ENCODE measurements at regions not wholly inside any gene's neighbourhood (a gene's known extent, or its start where the extent isn't known, plus 50 kb on each side); places are given as distances from the start of the nearest gene placed in this dataset.

DNA sequence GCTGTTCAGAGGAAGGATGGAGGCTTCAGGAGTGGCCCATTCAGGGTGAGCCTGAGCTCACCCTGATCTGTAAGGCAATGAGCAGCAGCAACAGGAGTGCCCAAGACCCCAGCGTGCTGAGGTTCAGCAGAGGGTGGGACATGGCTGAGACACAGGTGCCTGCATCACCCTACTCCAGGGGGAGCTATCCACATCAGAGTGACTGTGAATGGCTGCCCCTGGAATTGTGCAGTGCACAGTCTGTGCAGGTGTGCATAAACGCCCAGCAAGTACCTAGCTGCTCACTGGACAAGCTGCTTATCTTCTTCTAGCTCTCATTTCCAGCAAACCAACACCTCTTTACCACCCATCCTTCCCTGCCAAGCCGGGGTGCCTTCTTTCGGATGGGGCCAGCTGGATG lies 140.6 kb upstream of the PRMT8 start:
- TF ChIP-seq, protein P1, sequence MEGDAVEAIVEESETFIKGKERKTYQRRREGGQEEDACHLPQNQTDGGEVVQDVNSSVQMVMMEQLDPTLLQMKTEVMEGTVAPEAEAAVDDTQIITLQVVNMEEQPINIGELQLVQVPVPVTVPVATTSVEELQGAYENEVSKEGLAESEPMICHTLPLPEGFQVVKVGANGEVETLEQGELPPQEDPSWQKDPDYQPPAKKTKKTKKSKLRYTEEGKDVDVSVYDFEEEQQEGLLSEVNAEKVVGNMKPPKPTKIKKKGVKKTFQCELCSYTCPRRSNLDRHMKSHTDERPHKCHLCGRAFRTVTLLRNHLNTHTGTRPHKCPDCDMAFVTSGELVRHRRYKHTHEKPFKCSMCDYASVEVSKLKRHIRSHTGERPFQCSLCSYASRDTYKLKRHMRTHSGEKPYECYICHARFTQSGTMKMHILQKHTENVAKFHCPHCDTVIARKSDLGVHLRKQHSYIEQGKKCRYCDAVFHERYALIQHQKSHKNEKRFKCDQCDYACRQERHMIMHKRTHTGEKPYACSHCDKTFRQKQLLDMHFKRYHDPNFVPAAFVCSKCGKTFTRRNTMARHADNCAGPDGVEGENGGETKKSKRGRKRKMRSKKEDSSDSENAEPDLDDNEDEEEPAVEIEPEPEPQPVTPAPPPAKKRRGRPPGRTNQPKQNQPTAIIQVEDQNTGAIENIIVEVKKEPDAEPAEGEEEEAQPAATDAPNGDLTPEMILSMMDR (IDR thresholded peaks at IDR 0.05; ENCODE audit: control extremely low read depth, extremely low read depth, low read depth, missing control alignments) = no peak
- ChIA-PET CTCF (interaction anchor here (1.0 to 2.5 kb wide), 6 partner anchors 8 to 402 kb away, joined by 3 to 11 read pairs (median 4); partner anchors contain the start of gene CRACR2A), POLR2A (no interaction called here)
- no peak for DNase-seq (ENCODE audit: extremely low spot score)

DNA sequence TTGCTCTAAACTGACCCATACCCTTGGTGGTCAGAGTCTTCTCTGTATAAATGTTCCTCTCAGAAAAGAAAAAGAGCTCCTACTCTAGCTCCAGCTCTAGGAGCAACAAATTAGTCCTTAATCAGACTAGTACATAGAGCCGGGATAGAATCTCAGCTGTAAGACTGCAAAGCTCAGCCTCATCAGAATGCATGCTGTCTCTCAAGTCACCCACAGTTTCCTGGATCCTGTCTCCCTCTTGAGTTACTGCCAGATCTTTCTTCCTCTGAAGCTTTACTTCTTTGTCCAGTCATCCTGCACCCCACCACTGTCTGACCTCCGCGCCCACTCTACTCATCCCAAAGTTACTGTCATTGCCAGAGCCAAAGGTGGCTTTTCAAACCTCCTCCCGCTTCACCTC lies 139.3 kb upstream of the PRMT8 start:
- POLR2A ChIA-PET = no interaction called here
- CTCF ChIA-PET = interaction anchor here (0.8 to 2.5 kb wide), 5 partner anchors 11 to 52 kb away, joined by 3 to 11 read pairs (median 4); no protein-coding TSS in a partner anchor
- TF ChIP-seq, protein P1 (IDR thresholded peaks at IDR 0.05; ENCODE audit: control extremely low read depth, extremely low read depth, low read depth, missing control alignments) = no peak

DNA sequence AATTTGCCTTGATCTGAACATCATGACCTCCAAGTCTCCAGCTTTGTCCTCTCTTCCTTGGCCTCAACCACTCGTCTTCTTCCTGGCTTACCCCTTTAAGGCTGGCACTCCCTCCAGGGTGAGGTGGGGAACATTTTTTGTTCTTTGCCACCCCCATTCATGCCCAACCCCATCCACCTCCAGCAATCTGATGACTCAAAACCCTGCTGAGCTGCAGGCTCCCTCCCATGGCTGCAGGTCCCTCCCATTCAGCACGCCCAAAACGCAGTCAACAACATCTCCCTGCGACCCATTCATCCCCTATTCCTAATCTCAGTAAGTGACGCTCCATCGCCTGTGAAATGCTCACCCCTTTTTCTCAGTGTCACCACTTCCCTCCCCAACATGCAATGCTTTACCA lies 138.8 kb upstream of the PRMT8 start:
- DNase-seq (ENCODE audit: extremely low spot score) = no peak
- TF ChIP-seq, protein P1 (IDR thresholded peaks at IDR 0.05; ENCODE audit: control extremely low read depth, extremely low read depth, low read depth, missing control alignments) = no peak
- ChIA-PET POLR2A (no interaction called here), CTCF (interaction anchor here (0.8 to 2.5 kb wide), 4 partner anchors 11 to 39 kb away, joined by 3 to 11 read pairs (median 3); no protein-coding TSS in a partner anchor)

More for the DNA sequence above, 139.3 kb upstream of the PRMT8 start:
- DNase-seq (ENCODE audit: extremely low spot score) = no peak

DNA sequence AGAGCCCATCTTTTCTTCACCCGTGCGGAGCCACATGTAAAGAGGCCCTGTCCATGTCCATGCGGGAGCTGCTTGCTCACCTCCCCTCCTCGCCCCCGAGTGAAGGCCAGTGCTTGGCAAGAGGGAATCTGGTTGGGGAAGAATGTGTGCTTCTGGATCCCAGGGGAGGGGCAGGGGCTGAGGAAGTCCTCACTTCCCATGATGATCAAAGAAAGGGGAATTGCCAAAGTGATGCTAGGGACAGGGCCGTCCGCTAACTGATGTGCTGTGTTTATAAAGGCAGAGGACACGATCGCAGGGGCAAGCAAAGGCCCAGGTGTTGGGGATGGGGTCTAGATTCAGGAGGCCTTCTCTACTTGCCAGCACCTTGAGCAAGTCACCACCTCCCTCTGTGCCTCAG lies 137.4 kb upstream of the PRMT8 start:
- POLR2A ChIA-PET = no interaction called here
- CTCF ChIA-PET = interaction anchor here (1.4 kb wide), 1 partner anchor 12 kb away, joined by 3 read pairs; no protein-coding TSS in a partner anchor
- TF ChIP-seq, protein P1 (IDR thresholded peaks at IDR 0.05; ENCODE audit: control extremely low read depth, extremely low read depth, low read depth, missing control alignments) = no peak
- no peak for DNase-seq (ENCODE audit: extremely low spot score)

DNA sequence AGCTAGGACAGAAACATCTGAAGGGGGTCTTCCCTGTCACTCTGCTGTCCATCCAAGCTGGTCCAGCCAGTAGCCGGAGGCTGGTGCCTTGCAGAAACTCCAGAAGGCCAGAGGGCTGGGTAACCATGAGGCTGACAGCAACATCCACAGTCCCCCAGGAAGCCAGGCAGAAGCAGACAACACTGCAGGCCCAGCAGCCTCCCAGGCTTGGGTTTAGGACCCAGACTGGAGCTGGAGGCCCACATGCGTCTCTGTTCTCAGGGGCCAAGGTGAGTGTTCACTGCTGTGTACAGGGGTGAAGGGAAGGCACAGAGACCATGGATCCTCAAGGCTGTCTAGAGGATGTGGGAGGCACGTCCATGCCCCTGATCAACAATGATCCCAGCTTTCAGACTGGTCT lies 136.4 kb upstream of the PRMT8 start:
- ChIA-PET CTCF (no interaction called here), POLR2A (no interaction called here)
- no peak for DNase-seq (ENCODE audit: extremely low spot score)
- TF ChIP-seq, protein P1 (IDR thresholded peaks at IDR 0.05; ENCODE audit: control extremely low read depth, extremely low read depth, low read depth, missing control alignments) = no peak

DNA sequence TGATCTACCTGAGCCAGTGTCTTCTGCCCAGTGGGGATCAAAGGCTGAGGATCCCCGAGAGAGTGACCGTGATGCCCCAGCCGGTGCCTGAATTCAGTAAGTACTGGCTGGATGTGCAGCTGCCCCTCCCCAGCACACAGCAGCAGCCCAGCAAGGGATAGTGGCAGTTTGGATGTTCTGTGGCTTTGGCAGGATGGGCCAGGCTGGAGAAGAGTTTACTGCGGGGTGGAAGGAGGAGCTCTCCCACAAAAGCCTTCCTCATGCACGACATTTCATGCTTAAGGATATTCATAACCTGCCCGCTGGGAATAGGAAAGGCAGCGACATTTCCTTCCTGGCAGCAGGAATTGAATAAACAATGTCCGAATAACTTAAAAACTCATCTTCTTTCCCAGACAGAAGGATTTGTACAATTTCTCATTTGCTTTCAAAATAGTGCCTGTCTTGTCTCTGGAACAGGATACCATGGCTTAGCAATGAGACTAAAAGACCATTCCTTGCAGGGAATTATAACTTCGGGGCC lies 135.6 kb upstream of the PRMT8 start:
- CTCF ChIA-PET = interaction anchor here (1.0 kb wide), 1 partner anchor 236 kb away, joined by 3 read pairs; no protein-coding TSS in a partner anchor
- no peak for DNase-seq (ENCODE audit: extremely low spot score)
- POLR2A ChIA-PET = no interaction called here
- TF ChIP-seq, protein P1 (IDR thresholded peaks at IDR 0.05; ENCODE audit: control extremely low read depth, extremely low read depth, low read depth, missing control alignments) = no peak

All from GM10248 (cell line).